Right lobe of liver (tissue), 4 donors: ENCODE measurements at regions not wholly inside any gene's neighbourhood (a gene's known extent, or its start where the extent isn't known, plus 50 kb on each side); places are given as distances from the start of the nearest gene placed in this dataset.

Source experiments
- POLR2A ChIP-seq: fragments of 450-650 bp; IDR thresholded peaks from one replicate; pipeline ENCODE4 v1.6.1; 2017; ENCODE audit warnings: antibody characterized with exemption, mild to moderate bottlenecking
- TF ChIP-seq, protein P1 (sequence below), 4 donors: fragments of 200-600 bp in 3 of 4; fragments of 450-650 bp in 1 of 4; IDR thresholded peaks; one replicate each; pipeline versions ENCODE4 v1.5.1 to v1.8.0; 2016 to 2022; ENCODE audit warnings: antibody characterized with exemption in 4 of 4, mild to moderate bottlenecking in 2 of 4
- donor health status: DM: no; HTN: no; CAD: no.
- donor health status: DM: no; HTN: no; CAD: no.
- donor health status: DM: no; HTN: yes; CAD: no.

DNA sequence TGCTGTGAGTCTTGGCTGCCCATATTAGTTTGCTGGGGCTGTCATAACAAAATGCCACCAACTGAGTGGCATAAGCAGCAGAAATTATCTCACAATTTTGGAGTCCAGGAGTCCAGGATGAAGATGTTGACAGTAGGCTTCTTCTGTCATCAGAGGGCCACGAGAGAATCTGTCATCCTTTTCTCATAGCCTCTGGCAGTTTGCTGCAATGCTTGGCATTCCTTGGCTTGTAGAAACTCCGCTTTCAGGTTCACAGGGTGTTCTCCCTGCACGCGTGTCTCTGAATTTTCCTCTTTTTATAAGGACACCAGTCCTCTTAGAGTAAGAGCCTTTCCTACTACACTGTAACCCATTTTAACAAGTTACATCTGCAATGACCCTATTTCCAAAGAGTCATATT, 838.4 kb downstream of the TFAP2A start:
- TF ChIP-seq, protein P1, sequence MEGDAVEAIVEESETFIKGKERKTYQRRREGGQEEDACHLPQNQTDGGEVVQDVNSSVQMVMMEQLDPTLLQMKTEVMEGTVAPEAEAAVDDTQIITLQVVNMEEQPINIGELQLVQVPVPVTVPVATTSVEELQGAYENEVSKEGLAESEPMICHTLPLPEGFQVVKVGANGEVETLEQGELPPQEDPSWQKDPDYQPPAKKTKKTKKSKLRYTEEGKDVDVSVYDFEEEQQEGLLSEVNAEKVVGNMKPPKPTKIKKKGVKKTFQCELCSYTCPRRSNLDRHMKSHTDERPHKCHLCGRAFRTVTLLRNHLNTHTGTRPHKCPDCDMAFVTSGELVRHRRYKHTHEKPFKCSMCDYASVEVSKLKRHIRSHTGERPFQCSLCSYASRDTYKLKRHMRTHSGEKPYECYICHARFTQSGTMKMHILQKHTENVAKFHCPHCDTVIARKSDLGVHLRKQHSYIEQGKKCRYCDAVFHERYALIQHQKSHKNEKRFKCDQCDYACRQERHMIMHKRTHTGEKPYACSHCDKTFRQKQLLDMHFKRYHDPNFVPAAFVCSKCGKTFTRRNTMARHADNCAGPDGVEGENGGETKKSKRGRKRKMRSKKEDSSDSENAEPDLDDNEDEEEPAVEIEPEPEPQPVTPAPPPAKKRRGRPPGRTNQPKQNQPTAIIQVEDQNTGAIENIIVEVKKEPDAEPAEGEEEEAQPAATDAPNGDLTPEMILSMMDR (IDR thresholded peaks at IDR 0.05) = no peak
- no peak for TF ChIP-seq POLR2A
